ENCODE measurements at regions not wholly inside any gene's neighbourhood (a gene's known extent, or its start where the extent isn't known, plus 50 kb on each side); places are given as distances from the start of the nearest gene placed in this dataset.

GRCh38 chr2:130287656-130288026 is 55.1 kb upstream of the IMP4 start (continued):
- TF ChIP-seq CHD7 (IDR thresholded peaks at IDR 0.05; ENCODE audit: insufficient replicate concordance, low read length) (no peak), GTF2F1 (IDR thresholded peaks at IDR 0.05; ENCODE audit: borderline replicate concordance, low read depth, low read length) (no peak), MAFK (IDR thresholded peaks at IDR 0.05; ENCODE audit: low read depth, low read length) (no peak), HDAC2 (IDR thresholded peaks at IDR 0.05; ENCODE audit: borderline replicate concordance in 1 of 2, low read depth in 2 of 2, low read length in 2 of 2) (no peak), ATF2 (IDR thresholded peaks at IDR 0.05; ENCODE audit: low read length) (no peak), HDAC6 (IDR thresholded peaks at IDR 0.05; ENCODE audit: low read depth, low read length) (no peak), RXRA (IDR thresholded peaks at IDR 0.05; ENCODE audit: insufficient read depth, low read depth, low read length) (no peak), E2F6 (IDR thresholded peaks at IDR 0.05) (no peak), MAX (IDR thresholded peaks at IDR 0.05) (no peak)

Measured in H1 (cell line).